Mesothelial cell of epicardium (in vitro differentiated cells): ENCODE measurements at regions not wholly inside any gene's neighbourhood (a gene's known extent, or its start where the extent isn't known, plus 50 kb on each side); places are given as distances from the start of the nearest gene placed in this dataset.
"Not testable (repeated sequence)": the region's sequence is repeated elsewhere in the genome, so short reads cannot be mapped to it uniquely, and the experiment has no call there.

ENCODE experiments used
- DNase-seq, 2 experiments: peaks; one replicate each; pipeline ENCODE4 v3.0.0; 2021; ENCODE audit warnings: low spot score in 2 of 2; ENCODE audit not compliant: unreplicated experiment in 2 of 2
- H3K27ac Mint-ChIP-seq: 2 replicates; pipeline ENCODE4 v1.8.0; 2021; ENCODE audit warnings: mixed read lengths
- H3K27me3 Mint-ChIP-seq: 2 replicates; pipeline ENCODE4 v1.8.0; 2021; ENCODE audit warnings: low read depth, mixed read lengths
- H3K36me3 Mint-ChIP-seq: 2 replicates; pipeline ENCODE4 v1.8.0; 2021; ENCODE audit warnings: mixed read lengths
- H3K4me1 Mint-ChIP-seq: 2 replicates; pipeline ENCODE4 v1.8.0; 2021; ENCODE audit warnings: mixed read lengths
- H3K4me3 Mint-ChIP-seq: 2 replicates; pipeline ENCODE4 v1.8.0; 2021; ENCODE audit warnings: mild to moderate bottlenecking, moderate library complexity, mixed read lengths
- H3K9me3 Mint-ChIP-seq: 2 replicates; pipeline ENCODE4 v1.8.0; 2021; ENCODE audit warnings: mixed read lengths
- TF ChIP-seq, protein P1 (sequence below): fragments of 200-600 bp; sonication (generic); IDR thresholded peaks from one replicate; pipeline ENCODE4 v1.5.0; 2021; ENCODE audit warnings: antibody characterized with exemption; ENCODE audit not compliant: unreplicated experiment

DNA sequence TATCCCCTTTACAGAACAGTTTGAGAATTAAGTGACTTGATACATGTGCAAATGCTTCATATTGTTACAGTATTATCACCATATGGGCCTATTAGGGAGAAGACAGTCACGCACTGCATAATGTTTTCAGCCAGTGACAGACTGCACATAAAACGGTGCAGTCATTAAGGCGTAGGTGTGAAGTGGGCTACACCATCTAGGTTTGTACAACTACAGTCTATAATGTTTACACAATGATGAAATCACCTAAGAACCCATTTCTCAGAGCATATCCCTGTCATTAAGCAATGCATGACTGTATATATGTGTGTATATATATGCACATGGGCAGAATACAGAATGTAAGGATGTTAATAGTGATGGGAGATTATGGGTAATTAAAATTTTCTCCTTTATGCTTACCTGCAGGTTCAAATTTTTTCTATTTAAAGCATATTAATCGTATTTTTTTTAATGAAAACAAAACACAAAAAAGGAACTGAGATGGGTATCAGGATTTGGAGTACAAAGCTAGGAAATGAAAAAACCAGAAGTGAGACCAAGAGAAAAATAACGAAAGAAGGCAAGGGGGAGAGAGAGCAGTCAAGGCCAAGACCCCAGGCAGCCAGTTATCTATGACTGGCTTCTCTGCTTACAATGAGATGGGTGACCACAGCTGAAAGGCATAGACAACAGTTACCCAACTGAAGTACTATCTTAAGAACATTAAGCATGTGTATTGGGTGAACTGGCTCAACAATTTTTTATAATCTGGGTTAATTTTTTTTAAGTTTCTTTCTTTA is 122.9 kb upstream of the DAB1 start:
- H3K27me3 Mint-ChIP-seq: peaks cover 8% of the 10 kb centered on the region
- DNase-seq: no peak
- no peaks in the 10 kb centered on the region for H3K36me3 Mint-ChIP-seq
- H3K27ac Mint-ChIP-seq: no peak overlapping the region
- peaks cover 4% of the 10 kb centered on the region for H3K9me3 Mint-ChIP-seq
- H3K4me1 Mint-ChIP-seq: peaks cover 7% of the 10 kb centered on the region
- no peak overlapping the region for H3K4me3 Mint-ChIP-seq
- TF ChIP-seq, protein P1, sequence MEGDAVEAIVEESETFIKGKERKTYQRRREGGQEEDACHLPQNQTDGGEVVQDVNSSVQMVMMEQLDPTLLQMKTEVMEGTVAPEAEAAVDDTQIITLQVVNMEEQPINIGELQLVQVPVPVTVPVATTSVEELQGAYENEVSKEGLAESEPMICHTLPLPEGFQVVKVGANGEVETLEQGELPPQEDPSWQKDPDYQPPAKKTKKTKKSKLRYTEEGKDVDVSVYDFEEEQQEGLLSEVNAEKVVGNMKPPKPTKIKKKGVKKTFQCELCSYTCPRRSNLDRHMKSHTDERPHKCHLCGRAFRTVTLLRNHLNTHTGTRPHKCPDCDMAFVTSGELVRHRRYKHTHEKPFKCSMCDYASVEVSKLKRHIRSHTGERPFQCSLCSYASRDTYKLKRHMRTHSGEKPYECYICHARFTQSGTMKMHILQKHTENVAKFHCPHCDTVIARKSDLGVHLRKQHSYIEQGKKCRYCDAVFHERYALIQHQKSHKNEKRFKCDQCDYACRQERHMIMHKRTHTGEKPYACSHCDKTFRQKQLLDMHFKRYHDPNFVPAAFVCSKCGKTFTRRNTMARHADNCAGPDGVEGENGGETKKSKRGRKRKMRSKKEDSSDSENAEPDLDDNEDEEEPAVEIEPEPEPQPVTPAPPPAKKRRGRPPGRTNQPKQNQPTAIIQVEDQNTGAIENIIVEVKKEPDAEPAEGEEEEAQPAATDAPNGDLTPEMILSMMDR: no peak

GRCh38 chr1:57544345-57544744 is 120.5 kb upstream of the DAB1 start:
- Mint-ChIP-seq H3K27me3 (no peaks in the 10 kb centered on the region), H3K9me3 (peaks cover 8% of the 10 kb centered on the region), H3K36me3 (no peaks in the 10 kb centered on the region), H3K27ac (no peak overlapping the region), H3K4me3 (no peak overlapping the region), H3K4me1 (peaks cover 2% of the 10 kb centered on the region)
- TF ChIP-seq, protein P1: no peak
- DNase-seq: no peak

- DNase-seq: no peak
- no peaks in the 10 kb centered on the region for H3K27me3 Mint-ChIP-seq
- H3K9me3 Mint-ChIP-seq: peaks cover 18% of the 10 kb centered on the region
- H3K4me1 Mint-ChIP-seq: no peaks in the 10 kb centered on the region
- TF ChIP-seq, protein P1: no peak
- H3K36me3 Mint-ChIP-seq: no peaks in the 10 kb centered on the region
- no peak overlapping the region for H3K4me3 Mint-ChIP-seq
- no peak overlapping the region for H3K27ac Mint-ChIP-seq
These were observed 113.0 kb upstream of the DAB1 start for GRCh38 chr1:57536749-57537423.

GRCh38 chr1:57532299-57532698 is 108.4 kb upstream of the DAB1 start:
- TF ChIP-seq, protein P1: no peak
- Mint-ChIP-seq H3K9me3 (peaks cover 43% of the 10 kb centered on the region), H3K4me3 (no peak overlapping the region), H3K27ac (no peak overlapping the region), H3K27me3 (no peaks in the 10 kb centered on the region), H3K36me3 (no peaks in the 10 kb centered on the region), H3K4me1 (no peaks in the 10 kb centered on the region)
- no peak for DNase-seq

- not testable (repeated sequence) for H3K36me3 Mint-ChIP-seq, H3K4me1 Mint-ChIP-seq, H3K4me3 Mint-ChIP-seq, DNase-seq, H3K27me3 Mint-ChIP-seq, H3K27ac Mint-ChIP-seq
- peaks cover 43% of the 10 kb centered on the region for H3K9me3 Mint-ChIP-seq
These were observed 107.0 kb upstream of the DAB1 start for GRCh38 chr1:57530911-57531260.

GRCh38 chr1:57530206-57530910 is 106.5 kb upstream of the DAB1 start:
- TF ChIP-seq, protein P1: no peak
- Mint-ChIP-seq H3K4me3 (no peak overlapping the region), H3K36me3 (no peaks in the 10 kb centered on the region), H3K27ac (no peak overlapping the region), H3K9me3 (peaks cover 43% of the 10 kb centered on the region), H3K27me3 (no peaks in the 10 kb centered on the region), H3K4me1 (no peaks in the 10 kb centered on the region)
- no peak for DNase-seq
